ENCODE measurements at regions not wholly inside any gene's neighbourhood (a gene's known extent, or its start where the extent isn't known, plus 50 kb on each side); places are given as distances from the start of the nearest gene placed in this dataset.
"Not testable (repeated sequence)": the region's sequence is repeated elsewhere in the genome, so short reads cannot be mapped to it uniquely, and the experiment has no call there.

- DNase-seq (ENCODE audit: low read depth, low spot score): no peak
Observed at GRCh38 chr4:81601358-81601694, 129.6 kb upstream of the RASGEF1B start.

- no peak for DNase-seq (ENCODE audit: low read depth, low spot score)
Observed at GRCh38 chr4:81600520-81601357, 129.0 kb upstream of the RASGEF1B start.

- DNase-seq (ENCODE audit: low read depth, low spot score): no peak
Observed at GRCh38 chr4:81599742-81600380, 128.2 kb upstream of the RASGEF1B start.

- no peak for DNase-seq (ENCODE audit: low read depth, low spot score)
Observed at GRCh38 chr4:81595798-81596610, 124.3 kb upstream of the RASGEF1B start.

- DNase-seq (ENCODE audit: low read depth, low spot score): no peak
Observed at GRCh38 chr4:81595287-81595686, 123.6 kb upstream of the RASGEF1B start.

GRCh38 chr4:81594490-81595159, 122.9 kb upstream of the RASGEF1B start:
- no peak for DNase-seq (ENCODE audit: low read depth, low spot score)

- no peak for DNase-seq (ENCODE audit: low read depth, low spot score)
Observed at GRCh38 chr4:81592701-81593100, 121.0 kb upstream of the RASGEF1B start.

GRCh38 chr4:81590596-81590995, 118.9 kb upstream of the RASGEF1B start:
- no peak for DNase-seq (ENCODE audit: low read depth, low spot score)

GRCh38 chr4:81589262-81589661, 117.6 kb upstream of the RASGEF1B start:
- DNase-seq (ENCODE audit: low read depth, low spot score): no peak

GRCh38 chr4:81586706-81587105, 115.0 kb upstream of the RASGEF1B start:
- no peak for DNase-seq (ENCODE audit: low read depth, low spot score)

GRCh38 chr4:81580994-81581374, 109.3 kb upstream of the RASGEF1B start:
- not testable (repeated sequence) for DNase-seq (ENCODE audit: low read depth, low spot score)

- DNase-seq (ENCODE audit: low read depth, low spot score): no peak
Observed at GRCh38 chr4:81580346-81580993, 108.8 kb upstream of the RASGEF1B start.

- DNase-seq (ENCODE audit: low read depth, low spot score): no peak
Observed at GRCh38 chr4:81577392-81577791, 105.7 kb upstream of the RASGEF1B start.

GRCh38 chr4:81574991-81575390, 103.3 kb upstream of the RASGEF1B start:
- DNase-seq (ENCODE audit: low read depth, low spot score): no peak

GRCh38 chr4:81573840-81574239, 102.1 kb upstream of the RASGEF1B start:
- no peak for DNase-seq (ENCODE audit: low read depth, low spot score)

GRCh38 chr4:81572402-81572801, 100.7 kb upstream of the RASGEF1B start:
- DNase-seq (ENCODE audit: low read depth, low spot score): no peak

- no peak for DNase-seq (ENCODE audit: low read depth, low spot score)
Observed at GRCh38 chr4:81571105-81571504, 99.4 kb upstream of the RASGEF1B start.

GRCh38 chr4:81566161-81566591, 94.5 kb upstream of the RASGEF1B start:
- DNase-seq (ENCODE audit: low read depth, low spot score): no peak

GRCh38 chr4:81565142-81565870, 93.6 kb upstream of the RASGEF1B start:
- no peak for DNase-seq (ENCODE audit: low read depth, low spot score)

- no peak for DNase-seq (ENCODE audit: low read depth, low spot score)
Observed at GRCh38 chr4:81564025-81564424, 92.3 kb upstream of the RASGEF1B start.

GRCh38 chr4:81562093-81562492, 90.4 kb upstream of the RASGEF1B start:
- DNase-seq (ENCODE audit: low read depth, low spot score): no peak

All from iPS DF 19.7 (cell line).